H1 (cell line): ENCODE measurements at regions not wholly inside any gene's neighbourhood (a gene's known extent, or its start where the extent isn't known, plus 50 kb on each side); places are given as distances from the start of the nearest gene placed in this dataset.

ENCODE experiments used
- EGR1 ChIP-seq: IDR thresholded peaks from 2 replicates; pipeline ENCODE4 v1.6.1; 2011; ENCODE audit warnings: low read depth, low read length, borderline replicate concordance
- GABPA ChIP-seq: IDR thresholded peaks from 2 replicates; pipeline ENCODE4 v1.6.1; 2011; ENCODE audit warnings: mild to moderate bottlenecking, low read length, moderate library complexity, borderline replicate concordance; ENCODE audit not compliant: insufficient read depth
- HDAC6 ChIP-seq: IDR thresholded peaks from one replicate; pipeline ENCODE4 v1.7.1; 2012; ENCODE audit warnings: low read depth, mild to moderate bottlenecking, inconsistent platforms, low read length, moderate library complexity
- RBBP5 ChIP-seq: IDR thresholded peaks from 2 replicates; pipeline ENCODE4 v1.7.1; 2012; ENCODE audit warnings: low read depth, mild to moderate bottlenecking, inconsistent platforms, low read length, moderate library complexity, borderline replicate concordance
- SIX5 ChIP-seq: IDR thresholded peaks from 2 replicates; pipeline ENCODE4 v1.6.1; 2011; ENCODE audit warnings: mild to moderate bottlenecking, low read depth, low read length
- TAF1 ChIP-seq: IDR thresholded peaks from 2 replicates; pipeline ENCODE4 v1.6.1; 2011; ENCODE audit warnings: mild to moderate bottlenecking, low read depth, low read length

GRCh38 chr20:57051096-57051495 lies 215.3 kb downstream of the BMP7 start (continued):
- TF ChIP-seq EGR1 (no peak), GABPA (no peak), HDAC6 (no peak), SIX5 (no peak), RBBP5 (no peak), TAF1 (no peak)
